ENCODE measurements at regions not wholly inside any gene's neighbourhood (a gene's known extent, or its start where the extent isn't known, plus 50 kb on each side); places are given as distances from the start of the nearest gene placed in this dataset.

GRCh38 chrX:150223176-150224015, 139.7 kb upstream of the MAMLD1 start:
- intact Hi-C loops (cut with micrococcal nuclease) (no loop called here), in situ Hi-C loops (cut with MboI) (no loop called here)
- H3K9me1 ChIP-seq (ENCODE audit: control insufficient read depth, insufficient read depth, low read length): no peaks in the 10 kb centered on the region
- CTCF ChIA-PET (ENCODE audit: low intra/inter-chr PET ratio): no interaction called here
- no peak for FAIRE-seq
- H3K4me2 ChIP-seq (ENCODE audit: insufficient read depth, low read length): no peak overlapping the region
- no peak overlapping the region for H3K27ac ChIP-seq (ENCODE audit: extremely low read depth, low read depth, low read length)
- no peak overlapping the region for H3K9ac ChIP-seq (ENCODE audit: insufficient read depth in 1 of 2, low read depth in 2 of 2, low read length in 2 of 2)
- WGBS (ENCODE audit: insufficient coverage, low coverage, missing lambda C conversion rate): 0% methylated on average over 10 of the region's 12 CpGs
- ATAC-seq: no peak
- no TSS peak for BruUV-seq (replicated peaks)
- no peaks in the 10 kb centered on the region for H3K79me2 ChIP-seq (ENCODE audit: control insufficient read depth, insufficient read depth, low read length)
- peaks cover 0 to 25% of the 10 kb centered on the region in 2 experiments; a peak in 2 of 5 replicates for H3K27me3 ChIP-seq (ENCODE audit: control insufficient read depth in 2 of 2, insufficient read depth in 2 of 2, low read length in 2 of 2)
- 0 out of 2 replicates have a peak, but pooled peaks cover 5% of the 10 kb centered on the region for H4K20me1 ChIP-seq (replicated peaks; ENCODE audit: control insufficient read depth, insufficient read depth, low read length)
- no peaks in the 10 kb centered on the region for H3K36me3 ChIP-seq (ENCODE audit: control insufficient read depth, insufficient read depth, low read length)
- no peaks in the 10 kb centered on the region for H3K4me1 ChIP-seq (replicated peaks in 1 of 2; ENCODE audit: control insufficient read depth in 2 of 2, insufficient read depth in 2 of 2, low read length in 2 of 2)
- POLR2A ChIA-PET: interaction anchor here (0.6 to 0.7 kb wide), 2 partner anchors 116 to 799 kb away, joined by 3 read pairs; no protein-coding TSS in a partner anchor
- TF ChIP-seq MTA1 (IDR thresholded peaks at IDR 0.05; ENCODE audit: borderline replicate concordance) (no peak), HINFP (tag; conservative IDR thresholded peaks at IDR 0.05; ENCODE audit: low read depth) (no peak), MAX (CRISPR knock-in tag; IDR thresholded peaks at IDR 0.05) (no peak), MEF2A (IDR thresholded peaks at IDR 0.05; ENCODE audit: control insufficient read depth, low read depth, low read length) (no peak), SMARCA5 (IDR thresholded peaks at IDR 0.05) (no peak), SNIP1 (IDR thresholded peaks at IDR 0.05; ENCODE audit: low read depth) (no peak)
- TF ChIP-seq, protein P1, sequence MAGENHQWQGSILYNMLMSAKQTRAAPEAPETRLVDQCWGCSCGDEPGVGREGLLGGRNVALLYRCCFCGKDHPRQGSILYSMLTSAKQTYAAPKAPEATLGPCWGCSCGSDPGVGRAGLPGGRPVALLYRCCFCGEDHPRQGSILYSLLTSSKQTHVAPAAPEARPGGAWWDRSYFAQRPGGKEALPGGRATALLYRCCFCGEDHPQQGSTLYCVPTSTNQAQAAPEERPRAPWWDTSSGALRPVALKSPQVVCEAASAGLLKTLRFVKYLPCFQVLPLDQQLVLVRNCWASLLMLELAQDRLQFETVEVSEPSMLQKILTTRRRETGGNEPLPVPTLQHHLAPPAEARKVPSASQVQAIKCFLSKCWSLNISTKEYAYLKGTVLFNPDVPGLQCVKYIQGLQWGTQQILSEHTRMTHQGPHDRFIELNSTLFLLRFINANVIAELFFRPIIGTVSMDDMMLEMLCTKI (IDR thresholded peaks at IDR 0.05; ENCODE audit: partially characterized antibody): no peak
- no peak for DNase-seq (ENCODE audit: extremely low read depth in 1 of 4, low spot score in 3 of 4)
- H3K9me3 ChIP-seq (replicated peaks; ENCODE audit: control insufficient read depth, insufficient read depth, low read depth, low read length): no peaks in the 10 kb centered on the region
- no peak overlapping the region for H3K4me3 ChIP-seq
- H2AFZ ChIP-seq (ENCODE audit: low read depth, low read length): no peak overlapping the region

Data from K562 (cell line).